ENCODE measurements at regions not wholly inside any gene's neighbourhood (a gene's known extent, or its start where the extent isn't known, plus 50 kb on each side); places are given as distances from the start of the nearest gene placed in this dataset.
"Not testable (repeated sequence)": the region's sequence is repeated elsewhere in the genome, so short reads cannot be mapped to it uniquely, and the experiment has no call there.

DNA sequence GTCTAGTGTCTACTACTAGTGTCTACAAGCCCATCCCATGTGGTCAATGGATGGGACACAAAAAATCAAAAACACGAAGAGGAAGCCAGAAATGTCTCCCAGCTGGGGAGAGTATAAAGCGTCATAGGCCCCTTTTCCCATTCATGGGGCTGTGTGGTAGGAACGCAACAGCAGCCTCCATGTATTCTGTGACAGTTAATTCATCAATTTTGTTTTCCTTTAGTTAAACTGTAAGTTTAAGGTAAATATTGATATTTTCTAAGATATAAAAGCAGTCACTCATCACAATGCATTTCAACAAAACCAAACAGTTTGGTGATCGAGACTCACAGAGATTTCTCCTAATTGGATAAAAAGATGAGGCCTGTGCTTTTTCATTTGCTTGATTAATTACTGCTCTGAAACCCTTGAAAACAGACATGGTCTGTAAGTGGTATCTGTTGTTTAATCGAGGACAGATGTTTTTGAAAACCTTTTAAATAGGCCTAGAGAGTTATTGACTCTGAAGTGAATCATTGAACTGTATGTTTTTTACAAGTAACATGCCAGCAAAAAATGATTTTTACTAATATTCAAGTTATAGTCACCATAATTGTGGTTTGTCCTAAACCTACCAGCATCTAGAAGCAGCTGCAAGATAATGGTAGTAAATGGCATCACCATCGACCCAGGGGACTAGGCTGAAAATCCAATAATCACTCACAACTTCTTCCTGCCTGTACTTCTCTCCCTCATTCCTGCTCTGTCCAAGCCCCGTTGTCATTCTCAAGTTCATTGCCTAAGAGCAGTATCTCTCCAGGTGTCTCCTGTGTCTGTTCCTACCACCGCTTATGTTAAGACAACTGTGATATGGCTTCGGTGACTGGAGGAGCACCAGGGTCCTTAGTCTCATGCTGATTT lies 87.7 kb upstream of the SHISA3 start:
- TF ChIP-seq CTCF (IDR thresholded peaks at IDR 0.05; ENCODE audit: low read depth, low read length, missing control alignments), result no peak
- no peak for DNase-seq
- Histone ChIP-seq H3K36me3 (replicated peaks) (no peaks in the 10 kb centered on the region), H3K27ac (no peak overlapping the region), H3K27me3 (replicated peaks) (no peaks in the 10 kb centered on the region), H3K4me3 (ENCODE audit: low read depth, low read length) (no peak overlapping the region)
- in situ Hi-C loops (cut with HindIII; ENCODE audit: low pct_ligation_motif_present, low sequenced_read_pairs), result no loop called here

GRCh38 chr4:42310358-42310757 lies 86.9 kb upstream of the SHISA3 start:
- DNase-seq, result no peak
- H3K27me3 ChIP-seq (replicated peaks), result no peaks in the 10 kb centered on the region
- H3K27ac ChIP-seq, result no peak overlapping the region
- TF ChIP-seq CTCF (IDR thresholded peaks at IDR 0.05; ENCODE audit: low read depth, low read length, missing control alignments), result no peak
- H3K4me3 ChIP-seq (ENCODE audit: low read depth, low read length), result no peak overlapping the region
- no peaks in the 10 kb centered on the region for H3K36me3 ChIP-seq (replicated peaks)
- in situ Hi-C loops (cut with HindIII; ENCODE audit: low pct_ligation_motif_present, low sequenced_read_pairs), result no loop called here

DNA sequence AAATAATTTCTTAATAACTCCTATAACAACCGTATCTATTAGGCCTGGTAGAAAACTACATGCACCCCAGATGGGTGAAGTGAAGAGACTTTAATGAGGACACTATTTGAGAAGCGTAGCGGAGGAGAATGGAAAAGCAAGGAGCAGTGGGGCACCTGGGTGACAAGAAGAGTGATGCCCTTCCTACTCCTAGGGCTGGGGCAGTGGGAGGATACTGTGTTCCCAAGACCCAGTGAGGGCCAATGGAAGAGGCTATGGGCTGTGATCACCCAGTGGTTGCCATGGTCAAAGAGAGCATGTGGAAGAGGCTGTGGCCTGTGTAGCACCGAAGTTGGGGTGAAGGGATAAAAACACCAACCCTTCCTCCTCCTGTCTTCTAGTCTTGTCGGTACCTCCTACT lies 86.5 kb upstream of the SHISA3 start:
- Histone ChIP-seq H3K27me3 (replicated peaks) (no peaks in the 10 kb centered on the region), H3K36me3 (replicated peaks) (no peaks in the 10 kb centered on the region), H3K4me3 (ENCODE audit: low read depth, low read length) (no peak overlapping the region), H3K27ac (no peak overlapping the region)
- in situ Hi-C loops (cut with HindIII; ENCODE audit: low pct_ligation_motif_present, low sequenced_read_pairs), result no loop called here
- DNase-seq, result no peak
- no peak for TF ChIP-seq CTCF (IDR thresholded peaks at IDR 0.05; ENCODE audit: low read depth, low read length, missing control alignments)

DNA sequence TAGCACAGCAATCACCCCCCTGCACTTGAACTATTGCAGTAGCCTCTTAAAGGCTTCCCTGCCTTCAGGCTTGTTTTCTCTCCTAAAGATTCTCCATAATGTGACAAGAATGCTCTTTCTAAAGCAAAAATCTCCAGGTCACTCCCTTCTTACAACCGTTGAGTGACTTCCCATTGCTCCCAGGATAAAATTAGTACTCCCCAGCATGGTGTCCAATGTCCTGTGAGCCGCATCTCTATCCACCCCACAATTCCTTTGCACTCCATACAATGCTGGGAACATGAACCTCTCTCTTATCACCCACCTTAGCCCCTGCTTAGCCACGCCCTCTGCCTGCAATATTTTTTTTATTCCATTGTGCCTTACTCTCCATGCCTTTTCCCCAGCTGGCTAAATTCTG lies 85.7 kb upstream of the SHISA3 start:
- H3K27ac ChIP-seq, result no peak overlapping the region
- H3K27me3 ChIP-seq (replicated peaks), result no peaks in the 10 kb centered on the region
- no peak for DNase-seq
- in situ Hi-C loops (cut with HindIII; ENCODE audit: low pct_ligation_motif_present, low sequenced_read_pairs), result no loop called here
- no peak for TF ChIP-seq CTCF (IDR thresholded peaks at IDR 0.05; ENCODE audit: low read depth, low read length, missing control alignments)
- H3K36me3 ChIP-seq (replicated peaks), result no peaks in the 10 kb centered on the region
- no peak overlapping the region for H3K4me3 ChIP-seq (ENCODE audit: low read depth, low read length)

GRCh38 chr4:42313420-42313819 lies 83.9 kb upstream of the SHISA3 start:
- H3K27me3 ChIP-seq (replicated peaks); H3K27ac ChIP-seq; DNase-seq; H3K36me3 ChIP-seq (replicated peaks); H3K4me3 ChIP-seq (ENCODE audit: low read depth, low read length); in situ Hi-C loops (cut with HindIII; ENCODE audit: low pct_ligation_motif_present, low sequenced_read_pairs): not testable (repeated sequence)

GRCh38 chr4:42313872-42314271 lies 83.4 kb upstream of the SHISA3 start:
- no peaks in the 10 kb centered on the region for H3K27me3 ChIP-seq (replicated peaks)
- in situ Hi-C loops (cut with HindIII; ENCODE audit: low pct_ligation_motif_present, low sequenced_read_pairs), result no loop called here
- no peak for DNase-seq

More at GRCh38 chr4:42313872-42314271, 83.4 kb upstream of the SHISA3 start:
- Histone ChIP-seq H3K36me3 (replicated peaks) (no peaks in the 10 kb centered on the region), H3K4me3 (ENCODE audit: low read depth, low read length) (no peak overlapping the region), H3K27ac (no peak overlapping the region)
- TF ChIP-seq CTCF (IDR thresholded peaks at IDR 0.05; ENCODE audit: low read depth, low read length, missing control alignments), result no peak

Data from brain microvascular endothelial cell (primary cell).